NCI-H510A treated with DMSO at 0.1 percent for 48 hours (cell line): ENCODE measurements at regions not wholly inside any gene's neighbourhood (a gene's known extent, or its start where the extent isn't known, plus 50 kb on each side); places are given as distances from the start of the nearest gene placed in this dataset.

Experiments
- DNase-seq: peaks from one replicate; lab custom pipeline; 2025; lab: John Stamatoyannopoulos, UW

DNA sequence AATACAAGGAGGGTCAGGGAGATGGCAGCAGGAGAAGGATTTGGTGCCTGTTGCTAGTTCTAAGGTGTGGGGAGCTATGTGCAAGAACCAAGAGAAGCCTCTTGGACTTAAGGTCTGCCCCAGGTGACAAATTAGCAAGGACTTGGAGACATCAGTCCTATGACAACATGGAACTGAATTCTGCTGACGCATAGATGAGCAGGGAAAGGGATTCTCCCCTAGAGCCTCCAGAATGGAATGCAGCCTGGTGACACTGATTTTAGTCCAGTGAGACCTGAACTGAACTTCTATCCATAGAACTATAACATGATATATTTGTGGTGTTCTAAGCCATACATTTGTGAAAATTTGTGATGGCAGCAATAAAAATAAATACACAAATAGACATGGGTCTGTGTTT lies 215.6 kb downstream of the ESM1 start:
- DNase-seq: no peak

GRCh38 chr5:54769072-54769471 lies 216.3 kb downstream of the ESM1 start:
- DNase-seq: no peak

GRCh38 chr5:54766748-54767147 lies 218.6 kb downstream of the ESM1 start:
- no peak for DNase-seq

DNA sequence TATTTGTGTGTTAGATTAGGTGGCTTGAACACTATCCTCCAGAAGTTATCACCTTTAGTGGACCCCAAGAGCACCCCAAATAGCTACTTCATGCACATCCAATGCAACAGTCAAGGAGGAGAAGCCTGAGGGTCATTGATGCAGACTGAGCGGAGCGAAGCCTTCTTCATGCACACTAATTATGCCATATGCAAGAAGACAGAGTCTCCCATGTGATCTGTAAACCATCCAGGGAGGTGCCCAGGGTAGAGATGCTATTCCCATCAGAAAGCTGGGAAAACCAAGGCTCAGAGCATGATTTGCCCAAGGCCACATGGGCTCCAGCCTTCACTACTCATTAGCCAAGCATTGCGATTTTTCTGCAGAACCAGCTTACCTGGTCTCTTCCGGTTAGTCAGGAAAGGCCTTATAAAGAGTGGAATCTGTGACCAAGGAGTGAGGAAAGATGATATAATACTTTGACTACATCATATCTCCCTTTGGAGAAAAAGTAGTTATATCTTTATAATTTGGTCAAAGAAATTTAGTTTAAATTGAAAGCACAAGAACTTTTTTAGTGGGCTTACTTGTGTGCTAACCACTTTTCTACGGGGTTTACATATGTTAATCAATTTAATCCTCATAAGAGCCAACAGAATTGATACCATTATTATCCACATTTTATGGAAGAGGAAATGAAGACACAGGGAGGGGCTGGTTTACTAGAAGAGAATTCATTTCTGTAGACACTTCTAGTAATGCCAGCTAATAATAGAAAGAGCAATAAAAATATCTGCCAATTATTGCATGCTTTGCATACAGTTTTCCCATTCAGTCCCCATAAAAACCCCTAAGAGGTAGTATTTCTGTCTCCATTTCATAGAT lies 220.0 kb downstream of the ESM1 start:
- no peak for DNase-seq

DNA sequence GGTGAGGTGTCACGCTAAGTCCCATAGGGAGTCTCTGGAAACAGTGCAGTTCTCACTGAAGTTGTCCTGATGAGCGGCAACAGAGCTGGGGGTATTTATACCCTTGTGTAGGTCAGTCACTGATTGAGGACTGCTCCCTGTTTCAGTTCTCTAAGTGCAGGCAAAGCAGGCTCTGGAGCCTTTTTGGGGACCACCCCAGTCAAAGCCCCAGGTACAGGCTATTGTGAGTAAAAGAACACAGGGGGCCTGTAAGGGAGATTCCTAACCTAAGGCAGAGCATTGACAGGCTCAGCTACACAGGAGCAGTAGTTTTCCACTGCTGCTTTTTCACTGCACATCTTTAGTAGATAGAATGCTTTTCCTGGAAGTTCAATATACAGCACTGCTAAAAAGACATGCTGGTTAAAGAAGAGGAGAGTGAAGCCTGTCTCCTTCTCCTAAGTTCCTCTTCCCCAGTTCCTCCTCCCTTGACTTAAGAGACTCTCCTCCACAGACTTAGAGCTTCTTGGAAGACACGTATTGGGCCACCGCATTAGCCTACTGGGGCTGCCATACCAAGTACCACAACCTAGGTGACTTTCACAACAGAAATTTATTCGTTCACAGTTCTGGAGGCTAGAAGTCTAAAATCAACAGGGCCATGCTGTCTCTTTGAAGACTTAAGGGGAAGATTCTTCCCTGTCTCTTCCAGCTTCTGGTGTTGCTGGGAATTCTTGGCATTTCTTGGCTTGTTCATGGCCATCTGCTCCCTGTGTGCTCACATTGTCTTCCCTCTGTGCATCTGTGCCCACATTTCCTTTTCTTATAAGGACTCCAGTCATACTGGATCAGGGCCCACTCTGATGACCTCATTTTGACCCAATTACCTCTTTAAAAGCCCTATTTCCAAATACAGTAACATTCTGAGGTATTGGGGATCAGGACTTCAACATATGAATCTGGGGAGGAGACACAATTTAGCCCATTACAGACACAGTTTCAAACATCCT lies 221.0 kb downstream of the ESM1 start:
- no peak for DNase-seq

DNA sequence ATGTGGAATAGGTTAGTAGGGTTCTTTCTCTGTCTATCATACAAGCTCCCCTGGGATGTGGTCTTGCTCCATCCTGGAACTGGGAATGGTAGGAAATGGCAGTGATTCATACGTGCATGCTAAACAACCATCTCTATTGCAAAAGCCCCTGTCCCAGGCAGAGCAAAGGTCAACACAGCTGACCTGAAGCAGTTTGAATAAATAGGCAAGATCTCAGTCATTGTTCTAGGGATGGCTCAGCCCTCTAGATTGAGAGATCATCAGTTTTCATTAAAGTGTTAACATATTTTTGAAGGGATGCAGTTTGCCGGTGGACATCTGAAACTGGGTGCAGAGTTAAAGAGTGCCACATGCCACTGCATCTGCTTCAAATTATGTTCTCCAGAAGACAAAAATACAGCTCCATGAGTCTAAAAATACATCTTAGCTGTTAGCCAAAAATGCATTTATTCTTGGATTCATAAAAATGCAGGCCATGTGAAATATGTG lies 224.1 kb downstream of the ESM1 start:
- DNase-seq: no peak

GRCh38 chr5:54760182-54760935 lies 225.0 kb downstream of the ESM1 start:
- DNase-seq: no peak

DNA sequence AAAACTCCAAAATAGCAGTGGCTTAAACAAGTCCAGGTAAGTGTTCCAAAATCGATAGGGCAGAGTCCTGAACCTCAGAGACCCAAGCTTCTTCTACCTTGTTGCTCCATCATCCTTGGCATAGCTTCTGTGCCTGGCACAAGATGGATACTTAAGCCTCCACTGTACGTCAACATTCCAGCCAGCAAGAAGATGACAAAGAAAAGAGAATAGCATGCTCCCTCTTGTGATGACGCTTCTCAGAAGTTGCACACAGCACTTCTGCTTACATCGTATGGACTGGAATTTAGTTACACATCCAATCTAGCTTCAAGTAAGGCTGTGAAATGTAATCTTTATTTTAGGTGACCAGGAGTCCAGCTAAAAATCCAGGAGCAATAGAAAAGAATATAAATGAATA lies 227.4 kb downstream of the ESM1 start:
- no peak for DNase-seq

- DNase-seq: no peak
Observed at GRCh38 chr5:54757541-54757940, 227.9 kb downstream of the ESM1 start.

- no peak for DNase-seq
Observed at GRCh38 chr5:54756796-54757402, 228.5 kb downstream of the ESM1 start.

DNA sequence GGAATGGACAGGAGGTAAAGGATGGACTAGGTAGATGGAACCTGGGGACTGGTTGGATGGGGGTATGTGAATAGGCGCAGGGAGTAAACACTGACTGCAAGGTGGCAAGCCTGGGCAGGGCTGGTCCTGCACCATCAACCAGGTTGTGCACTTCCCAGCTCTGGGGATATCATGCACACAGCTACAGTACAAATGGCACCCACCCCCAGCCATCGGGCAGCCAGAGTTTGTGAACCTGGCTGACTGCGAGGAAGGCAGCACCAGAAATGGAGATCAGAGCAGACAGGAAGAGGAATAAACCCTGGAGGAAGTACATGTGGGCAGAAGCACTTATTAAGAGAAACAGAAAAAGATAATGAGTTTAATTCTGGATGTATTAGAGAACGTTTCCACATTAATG lies 229.1 kb downstream of the ESM1 start:
- DNase-seq: no peak

GRCh38 chr5:54754878-54755277 lies 230.5 kb downstream of the ESM1 start:
- DNase-seq: no peak

DNA sequence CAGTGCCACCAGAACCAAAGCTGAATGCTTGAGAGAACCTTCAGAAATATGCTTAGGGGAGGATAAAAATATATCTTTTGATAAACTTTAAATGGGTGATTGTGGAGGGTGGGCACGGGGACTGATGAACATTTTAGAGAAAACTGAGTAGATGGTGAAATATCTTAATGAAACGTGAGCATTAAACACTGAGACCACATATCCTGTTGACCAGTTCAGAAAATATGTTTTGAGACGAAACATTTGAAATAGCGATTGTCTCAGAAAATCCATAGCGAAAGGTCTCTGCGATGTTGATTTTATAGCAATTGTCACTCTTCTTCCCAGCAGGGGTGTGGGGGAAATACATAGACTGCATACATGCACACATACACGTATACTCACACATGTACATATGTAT lies 231.0 kb downstream of the ESM1 start:
- no peak for DNase-seq

DNA sequence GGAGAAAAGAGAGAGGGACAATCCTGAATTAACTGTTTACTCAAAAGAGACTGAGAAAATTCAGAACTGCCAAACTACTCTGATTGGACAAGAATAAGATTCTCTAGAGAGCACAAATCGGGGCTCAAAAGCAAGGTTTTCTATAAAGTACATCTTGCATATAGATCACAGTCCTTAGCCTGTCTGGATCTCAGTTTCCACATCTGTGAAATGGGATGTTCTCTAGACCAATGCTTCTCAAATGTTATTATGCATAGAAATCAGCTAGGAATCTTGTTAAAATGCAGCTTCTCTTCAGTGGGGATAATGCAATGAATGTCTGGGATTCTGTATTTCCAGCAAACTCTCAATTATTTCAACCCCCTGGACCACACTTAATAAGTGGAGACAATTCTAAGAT lies 231.6 kb downstream of the ESM1 start:
- no peak for DNase-seq

- no peak for DNase-seq
Observed at GRCh38 chr5:54753034-54753433, 232.4 kb downstream of the ESM1 start.

- no peak for DNase-seq
Observed at GRCh38 chr5:54748527-54748926, 231.0 kb downstream of the SNX18 start.

GRCh38 chr5:54746777-54747398 lies 229.3 kb downstream of the SNX18 start:
- DNase-seq: no peak

- DNase-seq: no peak
Observed at GRCh38 chr5:54746346-54746745, 228.8 kb downstream of the SNX18 start.

GRCh38 chr5:54745599-54745998 lies 228.0 kb downstream of the SNX18 start:
- DNase-seq: no peak

DNA sequence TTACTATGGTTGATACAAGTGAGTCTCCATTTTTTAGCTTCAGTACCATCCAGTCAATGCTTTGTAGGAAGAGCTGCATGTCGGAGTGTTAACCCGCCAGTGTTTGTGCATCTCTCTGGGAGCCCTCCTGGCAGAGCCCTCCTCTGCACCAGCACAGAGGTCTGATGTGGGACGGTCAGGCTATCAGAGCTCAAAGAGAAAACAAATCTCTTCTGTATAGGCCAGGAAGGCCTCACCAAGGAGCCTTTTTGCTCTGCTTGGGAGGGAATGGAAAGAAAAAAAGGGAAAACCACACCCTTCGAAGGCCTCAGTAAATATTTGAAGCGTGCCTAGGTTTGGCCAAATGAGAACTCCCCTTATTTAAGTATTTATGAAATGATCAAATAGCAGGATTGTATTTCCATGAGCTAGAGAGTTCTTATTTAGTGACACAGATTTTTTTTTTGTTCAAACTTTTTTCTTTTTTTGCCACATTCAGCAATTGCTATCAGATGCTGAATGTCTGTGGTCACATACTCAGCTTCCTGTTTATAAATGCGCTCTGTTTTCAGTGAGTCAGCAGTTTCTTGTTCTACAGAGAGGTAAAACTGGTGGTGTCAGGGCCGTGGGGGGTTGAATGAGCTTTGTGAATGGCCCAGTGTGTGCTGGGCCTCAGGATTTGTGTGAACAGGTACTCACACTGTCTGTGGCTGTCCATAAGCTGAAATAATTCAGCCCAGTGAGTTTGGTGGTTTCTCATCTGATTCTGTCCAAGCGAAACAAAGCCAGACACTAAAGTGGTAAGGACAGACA lies 226.6 kb downstream of the SNX18 start:
- no peak for DNase-seq
